IPS-NIHi11 (cell line): ENCODE measurements at regions not wholly inside any gene's neighbourhood (a gene's known extent, or its start where the extent isn't known, plus 50 kb on each side); places are given as distances from the start of the nearest gene placed in this dataset.
"Not testable (repeated sequence)": the region's sequence is repeated elsewhere in the genome, so short reads cannot be mapped to it uniquely, and the experiment has no call there.

Experiments used
- DNase-seq: peaks from one replicate; pipeline ENCODE4 v3.0.0; 2012; ENCODE audit warnings: mixed read lengths, low spot score

DNA sequence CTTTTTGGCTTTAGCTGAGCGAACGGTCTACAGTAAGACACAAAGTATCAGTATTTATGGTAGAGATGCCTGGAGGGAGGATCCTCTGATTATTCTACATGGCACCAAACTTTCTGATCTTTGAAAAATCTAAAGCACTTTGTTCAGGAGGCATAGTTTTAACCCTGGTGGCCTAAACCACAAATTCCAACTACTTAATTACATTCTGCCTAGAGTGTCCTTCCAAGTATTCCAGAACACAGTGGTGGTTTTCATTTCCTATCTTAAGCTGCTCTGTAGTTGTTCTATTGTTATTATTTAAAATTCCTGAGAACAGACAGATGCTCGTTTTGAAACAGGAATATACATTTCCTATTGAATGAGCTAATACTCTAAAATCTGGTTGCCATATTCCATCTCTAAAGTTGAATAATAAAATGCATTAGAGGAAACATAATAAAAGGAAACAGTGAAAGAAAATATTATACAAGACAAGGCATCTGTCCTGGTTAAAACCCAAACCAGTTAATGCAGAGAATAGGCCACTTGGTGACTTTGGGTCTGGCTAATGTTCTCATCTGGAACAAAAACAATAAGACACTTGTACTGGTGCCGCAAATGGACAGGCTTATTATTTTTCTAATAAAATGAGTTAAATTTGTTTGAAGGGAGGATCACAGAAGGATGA lies 657.4 kb downstream of the SPRY1 start:
- DNase-seq: no peak

DNA sequence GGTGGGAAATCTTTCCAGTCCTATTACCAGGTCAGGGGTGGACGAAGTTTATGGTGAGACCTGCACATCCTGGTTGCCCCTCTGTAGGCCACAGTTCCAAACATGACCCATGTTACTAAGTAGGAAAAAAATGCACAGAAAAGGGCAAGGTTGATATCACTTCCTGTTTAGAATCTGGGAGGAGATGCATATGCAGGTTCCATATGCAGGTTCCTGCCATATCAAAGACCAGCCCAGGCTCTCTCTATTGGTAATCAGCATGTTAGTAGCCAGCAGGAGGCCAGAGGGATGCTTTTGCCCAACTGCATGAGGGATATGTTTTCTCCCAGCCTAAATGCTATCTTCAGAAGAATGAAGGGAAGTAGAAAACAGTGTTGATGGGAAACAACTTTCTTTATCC lies 657.2 kb downstream of the ANKRD50 start:
- DNase-seq: no peak

DNA sequence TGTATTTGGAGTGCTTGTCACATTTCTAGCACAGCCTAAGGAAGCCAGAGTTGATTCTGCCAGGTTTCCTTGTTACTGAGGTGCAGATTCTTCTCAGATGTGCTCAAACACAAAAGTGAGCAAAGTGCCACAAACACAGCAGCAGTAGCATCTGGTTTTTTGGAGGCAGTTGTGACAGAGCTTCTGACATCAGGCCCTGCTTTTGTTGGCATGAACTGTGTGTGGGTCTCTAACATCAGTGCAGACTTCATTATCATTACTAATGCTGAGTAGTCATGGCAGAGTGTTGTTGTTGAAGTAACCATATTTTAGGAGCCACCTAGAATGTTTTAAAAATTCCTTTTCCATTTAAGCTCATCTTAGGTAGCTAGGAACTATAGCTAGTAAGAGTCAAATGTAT lies 656.6 kb downstream of the ANKRD50 start:
- no peak for DNase-seq

DNA sequence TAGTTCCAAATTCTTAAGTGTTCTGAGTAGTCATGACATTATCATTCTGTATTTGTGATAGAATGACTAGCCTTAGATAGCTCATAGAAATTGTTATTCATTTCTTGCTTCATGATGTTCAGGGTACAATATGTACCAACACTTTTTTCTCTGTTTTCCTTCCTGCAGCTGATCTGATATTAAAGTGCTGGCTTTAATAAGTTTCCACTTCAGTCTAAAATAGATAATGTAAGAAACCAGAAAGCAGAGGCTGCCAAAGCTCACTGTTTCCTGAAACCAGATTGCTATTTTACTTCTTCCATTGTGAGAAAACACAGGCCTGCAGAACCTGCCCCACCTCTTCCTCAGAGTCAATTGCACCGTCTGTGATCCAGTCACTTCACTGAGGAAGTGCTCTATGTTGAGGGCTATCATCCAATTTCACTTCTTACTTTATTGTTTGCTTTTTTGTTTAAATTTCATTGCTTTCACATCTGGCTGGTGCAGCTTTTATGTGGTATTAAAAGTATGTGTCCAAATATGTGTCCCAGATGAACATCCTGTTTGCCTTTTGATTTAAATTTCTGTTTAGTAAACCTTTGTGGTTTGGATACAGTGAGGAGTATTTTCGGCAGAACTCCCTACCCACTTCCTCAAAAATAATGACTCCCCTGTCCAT lies 652.1 kb downstream of the ANKRD50 start:
- DNase-seq: no peak

DNA sequence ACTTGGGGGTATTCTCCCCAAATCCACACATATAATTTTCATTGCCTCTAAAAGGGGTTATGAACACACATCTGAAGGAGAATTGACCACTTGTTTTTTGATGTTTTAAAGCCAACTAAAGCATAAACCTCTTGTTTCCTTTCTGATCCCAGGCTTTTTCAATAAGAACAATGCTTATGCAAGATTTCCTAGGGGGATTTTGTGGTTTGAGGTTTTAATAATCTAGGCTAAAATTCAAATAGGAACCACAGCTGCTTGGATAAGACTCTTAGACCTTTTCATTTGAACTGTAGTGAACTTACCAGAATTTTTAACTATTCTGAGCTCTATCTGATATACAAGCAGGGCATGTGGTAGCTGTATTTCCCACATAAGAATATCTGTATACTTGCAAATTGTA lies 651.1 kb downstream of the ANKRD50 start:
- DNase-seq: no peak

DNA sequence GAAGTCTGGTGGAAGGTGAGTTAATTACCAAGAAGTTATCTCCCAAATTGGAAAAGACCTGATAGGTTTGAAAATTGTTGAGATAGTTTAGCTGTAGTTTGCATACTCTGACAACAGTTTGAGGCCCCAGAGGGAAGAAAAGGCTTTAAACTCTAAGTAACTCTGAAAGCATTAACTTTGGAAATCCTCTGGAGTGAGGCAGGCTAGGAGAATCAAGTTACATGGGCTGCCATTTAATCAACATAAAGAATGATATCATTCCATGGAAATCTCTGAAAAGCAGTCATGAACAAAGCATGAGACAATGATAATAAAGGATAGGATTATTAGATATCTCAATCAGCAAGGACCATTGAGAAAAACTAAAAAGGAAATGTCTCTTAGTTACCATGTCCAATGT lies 647.1 kb downstream of the ANKRD50 start:
- DNase-seq: no peak

DNA sequence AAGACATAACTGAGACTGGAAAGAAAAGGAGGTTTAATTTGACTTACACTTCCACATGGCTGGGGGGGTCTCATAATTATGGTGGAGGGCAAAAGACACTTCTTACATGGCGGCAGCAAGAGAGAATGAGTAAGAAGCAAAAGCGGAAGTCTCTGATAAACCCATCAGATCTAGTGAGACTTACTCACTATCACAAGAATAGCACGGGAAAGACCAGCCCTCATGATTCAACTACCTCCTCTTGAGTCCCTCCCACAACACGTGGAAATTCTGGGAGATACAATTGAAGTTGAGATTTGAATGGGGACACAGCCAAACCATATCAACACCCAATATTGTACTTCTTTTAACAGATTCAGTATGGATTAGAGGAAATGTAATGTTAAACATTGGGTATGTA lies 646.6 kb downstream of the ANKRD50 start:
- no peak for DNase-seq

DNA sequence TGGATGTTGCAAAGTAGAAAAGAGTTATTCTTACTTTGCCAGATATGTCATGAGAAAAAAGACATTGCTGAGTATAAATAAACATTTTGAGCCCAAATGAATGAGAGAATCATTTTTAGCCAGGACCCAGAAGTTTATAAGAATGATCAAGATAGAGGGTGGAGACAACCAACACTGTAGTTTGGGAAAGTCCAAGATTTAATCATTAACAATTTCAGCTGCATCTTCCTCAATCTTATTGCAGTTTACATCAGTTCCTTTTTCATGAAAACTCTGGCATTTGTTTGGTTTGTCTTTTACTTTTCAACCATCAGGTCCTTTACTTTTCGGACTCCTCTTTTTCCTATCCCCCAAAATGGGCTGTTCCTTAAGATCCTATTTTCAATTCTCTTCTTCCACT lies 645.9 kb downstream of the ANKRD50 start:
- DNase-seq: no peak

DNA sequence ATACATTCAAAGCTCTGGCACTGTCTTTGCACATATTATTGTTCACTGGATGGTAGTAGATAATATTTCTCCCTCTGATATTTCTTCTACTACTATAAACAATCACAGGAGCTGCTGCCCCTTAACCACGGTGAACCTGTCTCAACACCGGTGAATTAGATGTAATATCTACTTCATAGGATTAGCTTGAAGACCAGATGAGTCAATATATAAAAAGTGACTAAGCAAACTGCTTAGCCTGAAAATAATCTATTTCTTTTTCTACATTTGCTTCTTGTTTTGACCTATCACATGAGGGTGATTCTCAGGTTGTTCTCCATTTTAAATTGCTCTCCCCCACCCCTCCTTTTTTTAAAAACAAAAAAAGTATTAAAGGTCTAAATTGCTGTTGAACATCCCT lies 645.5 kb downstream of the ANKRD50 start:
- no peak for DNase-seq

DNA sequence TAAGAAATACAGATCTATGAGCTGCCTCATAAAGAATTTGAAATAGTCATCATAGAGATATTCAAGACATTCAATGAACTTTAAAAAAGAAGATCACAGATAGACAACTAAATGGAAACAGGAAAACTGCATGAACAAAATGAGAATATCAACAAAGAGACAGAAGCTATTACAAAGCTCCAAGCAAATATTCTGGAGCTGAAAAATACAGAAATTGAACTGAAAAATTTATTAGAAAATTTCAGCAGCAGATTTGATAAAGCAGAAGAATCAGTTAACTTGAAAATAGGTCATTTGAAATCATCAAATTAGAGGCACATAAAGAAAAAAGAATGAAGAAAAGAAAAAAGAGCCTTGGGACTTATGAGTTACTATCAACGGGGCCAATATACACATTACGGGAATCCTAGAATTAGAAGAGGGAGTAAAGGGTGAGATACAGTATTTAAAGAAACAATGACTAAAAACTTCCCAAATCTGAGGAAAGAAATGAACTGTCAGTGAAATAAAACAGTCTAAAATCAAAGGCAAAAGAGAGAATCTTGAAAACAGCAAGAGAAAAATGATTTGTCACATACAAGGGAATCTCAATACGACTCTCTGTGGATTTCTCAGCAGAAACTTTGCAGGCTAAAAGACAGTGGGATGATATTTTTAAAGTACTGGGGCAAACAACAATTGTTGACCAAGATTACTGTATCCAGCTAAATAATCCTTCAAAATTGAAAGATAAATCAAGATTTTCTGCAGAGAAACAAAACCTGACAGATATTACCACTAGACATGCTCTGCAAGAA lies 641.6 kb downstream of the ANKRD50 start:
- no peak for DNase-seq

DNA sequence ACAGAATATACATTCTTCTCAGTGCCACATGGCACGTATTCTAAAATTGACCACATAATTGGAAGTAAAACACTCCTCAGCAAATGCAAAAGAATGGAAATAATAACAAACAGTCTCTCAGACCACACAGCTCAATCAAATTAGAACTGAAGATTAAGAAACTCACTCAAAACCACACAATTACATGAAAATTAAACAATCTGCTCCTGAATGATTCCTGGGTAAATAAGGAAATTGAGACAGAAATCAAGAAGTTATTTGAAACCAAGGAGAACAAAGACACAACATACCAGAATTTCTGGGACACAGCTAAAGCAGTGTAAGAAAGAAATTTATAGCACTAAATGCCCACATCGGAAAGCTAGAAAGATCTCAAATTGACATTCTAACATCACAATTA lies 637.3 kb downstream of the ANKRD50 start:
- not testable (repeated sequence) for DNase-seq

DNA sequence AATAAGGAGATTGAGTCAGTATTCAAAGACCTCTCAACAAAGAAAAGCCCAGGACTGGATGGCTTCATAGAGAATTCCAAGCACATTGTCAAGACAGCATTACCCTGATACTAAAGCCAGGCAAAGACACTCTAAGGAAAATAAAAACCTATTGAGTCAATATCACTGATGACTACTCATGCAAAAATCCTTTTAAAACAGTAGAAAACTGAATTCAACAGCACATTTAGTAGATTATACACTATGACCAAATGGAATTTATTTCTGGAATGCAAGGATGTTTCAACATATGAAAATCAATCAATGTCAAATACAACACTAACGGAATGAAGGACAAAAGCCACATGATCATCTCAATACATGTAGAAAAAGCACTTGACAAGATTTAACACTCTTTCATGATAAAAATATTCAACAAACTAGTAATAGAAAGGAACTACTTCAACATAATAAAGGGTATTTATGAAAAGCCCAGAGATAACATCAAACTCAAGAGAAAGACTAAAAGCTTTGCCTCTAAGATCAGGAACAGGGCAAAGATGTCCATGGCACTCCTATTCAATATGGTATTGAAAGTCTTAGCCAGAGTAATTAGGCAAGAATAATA lies 633.3 kb downstream of the ANKRD50 start:
- no peak for DNase-seq

DNA sequence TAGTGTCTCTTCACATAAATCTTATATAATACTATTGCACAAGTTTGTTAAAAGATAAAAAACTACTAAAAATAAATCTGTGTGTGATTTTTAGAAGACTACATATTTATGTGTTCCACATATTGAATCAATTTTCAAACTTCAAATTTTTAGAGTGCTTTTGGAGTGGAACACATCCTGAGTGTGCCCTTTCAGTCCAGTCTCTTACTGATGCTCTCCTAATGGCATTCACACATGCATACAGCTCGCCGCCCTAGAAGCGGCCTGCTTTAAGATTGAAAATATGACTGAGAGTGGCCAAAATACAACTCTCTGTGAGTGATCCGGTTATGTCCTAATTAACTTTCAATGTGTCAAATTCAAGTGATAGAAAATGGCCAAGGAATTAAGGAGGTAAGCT lies 628.8 kb downstream of the ANKRD50 start:
- DNase-seq: no peak

DNA sequence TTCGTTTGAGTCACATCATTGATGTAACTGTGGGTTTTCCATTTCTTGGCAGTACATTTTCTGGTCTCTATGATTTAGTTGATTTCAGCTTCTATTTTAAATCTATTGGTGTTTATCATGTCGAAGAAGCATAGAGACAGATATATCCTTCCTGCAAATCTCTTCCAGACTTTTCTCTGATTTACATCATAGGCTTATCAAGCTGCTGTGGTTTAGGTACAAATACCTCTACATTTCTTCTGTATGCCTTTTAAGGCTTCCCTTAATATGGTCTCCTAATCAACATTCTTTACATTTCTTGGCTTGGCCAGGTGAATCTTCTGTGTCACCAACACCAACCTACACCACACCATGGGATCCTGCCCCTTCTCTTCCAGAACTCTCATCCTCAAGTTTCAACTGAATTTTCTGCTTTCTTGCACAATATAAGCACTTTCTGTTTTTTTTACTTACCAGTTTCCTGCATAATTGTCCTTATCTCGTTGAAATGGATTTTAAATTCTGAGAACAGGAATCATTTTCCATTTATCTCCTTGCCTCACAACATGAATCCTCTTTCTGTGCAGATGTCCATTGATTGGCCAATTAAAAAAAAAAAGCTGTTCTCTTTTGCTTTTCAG lies 626.9 kb downstream of the ANKRD50 start:
- DNase-seq: no peak

DNA sequence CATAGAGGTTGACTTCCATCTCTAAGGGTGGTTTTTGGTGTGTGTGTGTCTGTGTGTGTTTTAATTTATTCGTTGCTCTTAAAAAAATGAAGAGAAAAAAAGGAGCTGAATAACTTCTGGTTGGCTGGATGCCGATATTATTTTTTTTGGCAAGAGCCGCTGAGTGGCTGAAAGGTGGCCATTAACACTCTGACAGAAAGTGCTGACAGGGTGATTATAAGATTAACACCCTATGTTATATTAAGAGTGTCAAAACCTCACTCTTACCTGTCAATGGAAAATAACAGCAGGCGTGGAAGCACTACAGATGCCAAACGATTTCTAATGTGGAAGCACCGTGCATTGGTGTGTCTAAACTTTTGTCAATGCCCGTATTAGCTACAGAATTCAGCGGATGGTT lies 622.5 kb downstream of the ANKRD50 start:
- no peak for DNase-seq

DNA sequence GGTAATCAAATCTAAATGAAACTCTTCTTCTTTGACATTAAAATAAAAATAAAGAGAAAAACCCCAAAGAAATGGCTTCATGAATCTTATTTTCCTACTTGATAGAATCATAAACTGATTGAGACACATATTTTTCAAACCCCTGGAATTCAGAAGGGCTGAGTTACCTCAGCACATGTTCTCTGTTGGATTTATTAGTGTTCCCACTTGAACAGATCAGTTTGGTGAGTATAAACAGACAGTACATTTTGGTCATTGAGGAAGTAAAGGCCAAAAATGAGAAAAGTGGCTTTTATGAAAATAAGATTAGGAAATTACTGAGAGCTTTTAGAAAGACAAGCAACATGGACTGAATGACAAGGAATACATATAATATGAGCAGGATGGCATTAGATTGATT lies 620.4 kb downstream of the ANKRD50 start:
- DNase-seq: no peak

DNA sequence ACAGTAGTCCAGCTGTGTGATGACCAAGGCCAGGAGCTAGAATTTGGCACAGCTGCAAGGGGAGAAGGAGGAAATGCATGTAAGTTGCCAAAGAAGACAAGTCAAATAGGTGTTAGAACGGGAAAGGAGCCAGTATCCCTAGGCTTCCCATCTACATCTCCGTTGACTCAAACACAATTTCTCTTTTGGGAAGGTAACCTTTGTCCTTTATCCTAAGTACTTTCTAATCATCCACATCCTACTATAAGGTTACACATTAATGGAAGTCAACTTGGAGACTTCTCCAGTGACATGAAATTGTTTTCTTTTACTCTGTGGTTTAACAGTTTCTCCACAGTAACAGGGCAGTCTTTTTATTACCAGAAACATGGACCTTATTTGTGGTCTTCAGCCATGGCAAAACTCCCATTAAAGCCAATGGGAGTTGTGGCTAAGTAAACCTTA lies 620.0 kb downstream of the ANKRD50 start:
- DNase-seq: no peak

DNA sequence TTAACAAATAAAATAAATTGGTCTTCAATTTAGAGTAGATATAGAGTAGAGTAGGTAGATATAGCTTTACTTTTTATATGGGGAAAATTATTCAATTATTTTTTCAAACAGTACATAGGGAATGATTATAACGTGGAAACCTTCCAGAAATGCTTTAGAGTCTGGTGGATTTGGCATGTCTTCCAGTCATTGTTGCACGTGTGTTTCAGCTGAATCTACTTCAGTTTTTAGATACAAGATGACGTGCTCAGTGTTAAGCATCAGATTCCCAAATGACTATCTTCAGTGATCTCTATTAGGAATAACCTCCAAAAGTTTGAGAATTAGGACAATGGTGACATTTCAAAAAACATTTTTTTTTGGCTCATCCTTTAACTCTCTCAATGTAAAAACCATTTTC lies 616.9 kb downstream of the ANKRD50 start:
- DNase-seq: no peak

DNA sequence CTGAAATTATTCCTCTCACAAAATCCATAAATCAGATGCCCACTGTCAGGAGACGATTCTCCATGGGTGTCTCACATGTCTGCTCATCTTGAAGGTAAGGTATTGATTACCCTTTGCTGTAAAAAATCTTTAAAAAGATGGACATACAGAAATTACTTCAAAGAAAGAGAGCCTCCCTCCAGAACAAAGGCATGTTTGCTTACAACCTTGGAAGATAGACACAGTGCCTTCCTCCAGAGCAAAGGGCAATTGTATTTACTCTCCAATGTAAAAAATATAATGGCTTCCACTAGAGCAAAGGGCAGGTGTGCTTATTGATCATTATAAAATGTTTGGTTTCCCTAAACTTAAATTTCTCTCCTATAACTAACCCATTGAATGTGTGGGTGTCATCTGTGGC lies 616.2 kb downstream of the ANKRD50 start:
- no peak for DNase-seq

DNA sequence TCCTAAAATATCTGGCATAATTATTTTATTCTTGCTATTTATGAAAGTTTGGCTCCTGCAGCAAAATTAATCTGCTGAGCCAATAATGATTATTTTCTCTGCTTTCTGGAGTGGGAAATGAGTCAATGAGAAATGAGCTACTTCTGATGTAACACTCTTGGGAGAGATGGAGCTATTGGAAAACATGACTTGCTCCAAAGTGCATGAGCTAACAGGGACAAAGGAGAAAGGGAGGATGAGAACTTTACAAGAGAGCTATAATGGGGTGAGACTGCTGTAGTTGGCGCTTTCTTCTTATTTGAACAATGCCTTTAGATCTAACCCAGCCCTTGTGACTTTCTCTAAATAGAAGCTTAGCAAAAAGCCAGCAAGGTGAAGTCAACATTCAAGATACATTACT lies 615.1 kb downstream of the ANKRD50 start:
- DNase-seq: no peak

DNA sequence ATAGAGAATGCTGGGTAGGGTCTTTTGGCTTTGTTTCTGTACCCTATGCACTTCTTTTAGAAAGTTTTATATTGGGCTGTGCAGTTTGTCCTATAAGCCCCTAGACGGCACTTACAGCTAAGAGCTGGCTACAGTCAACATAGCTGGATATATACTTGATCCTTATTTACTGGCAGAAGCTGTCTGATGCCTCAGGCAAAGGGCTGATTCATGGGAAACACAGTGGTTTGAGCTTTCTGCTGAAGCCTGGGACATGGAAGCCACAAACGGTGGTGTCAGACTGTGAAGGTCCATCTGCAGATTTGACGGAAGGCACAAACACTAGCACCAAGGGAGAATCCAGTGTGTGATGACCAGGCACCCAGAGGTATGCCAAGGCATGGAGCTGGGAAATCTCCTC lies 608.4 kb downstream of the ANKRD50 start:
- no peak for DNase-seq

DNA sequence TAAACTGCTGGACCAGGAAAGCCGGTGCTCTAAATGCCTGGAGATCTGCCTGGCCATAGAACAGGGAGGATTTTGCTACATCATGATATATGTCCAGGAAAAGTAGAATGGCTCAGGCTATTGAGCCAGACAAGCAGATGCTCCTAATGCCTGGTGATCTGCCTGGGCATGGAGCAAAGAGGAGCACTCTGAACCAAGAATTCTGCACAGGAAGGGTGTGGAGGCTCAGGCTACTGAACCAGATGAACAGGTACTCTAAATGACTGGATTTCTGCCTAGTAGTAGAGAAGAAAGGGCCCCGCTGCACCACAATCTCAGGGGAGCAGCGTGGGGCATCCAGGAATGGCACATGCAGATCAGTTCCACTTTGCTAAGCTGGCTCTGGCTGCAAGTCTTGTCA lies 607.9 kb downstream of the ANKRD50 start:
- no peak for DNase-seq
